Astrocyte (in vitro differentiated cells and primary cell): ENCODE measurements at regions not wholly inside any gene's neighbourhood (a gene's known extent, or its start where the extent isn't known, plus 50 kb on each side); places are given as distances from the start of the nearest gene placed in this dataset.

Source experiments
- CTCF ChIP-seq: IDR thresholded peaks from 2 replicates; pipeline ENCODE4 v1.5.1; 2011; ENCODE audit warnings: low read depth, mild to moderate bottlenecking, inconsistent platforms, low read length, moderate library complexity; ENCODE audit not compliant: insufficient read depth
- EZH2 ChIP-seq: IDR thresholded peaks from 2 replicates; pipeline ENCODE4 v1.6.1; 2012; ENCODE audit warnings: mild to moderate bottlenecking, low read length, inconsistent platforms; ENCODE audit not compliant: insufficient read depth

- TF ChIP-seq EZH2 (no peak), CTCF (no peak)
Observed at GRCh38 chr14:46197856-46198255, 453.7 kb downstream of the RPL10L start.
